B cell (primary cell): ENCODE measurements at regions not wholly inside any gene's neighbourhood (a gene's known extent, or its start where the extent isn't known, plus 50 kb on each side); places are given as distances from the start of the nearest gene placed in this dataset.

Source experiments
- ATAC-seq: fragments of 200-7000 bp; cut with Tn5 transposase; one replicate; pipeline ENCODE4 v1.10.0; 2021; ENCODE audit warnings: low read depth, mild to moderate bottlenecking, moderate number of reproducible peaks, moderate library complexity
- CTCF ChIA-PET: fragments of 350-600 bp; sonication (Branson Sonifier 250); formaldehyde crosslinking; loops from one replicate; lab custom pipeline; 2021; ENCODE audit warnings: antibody characterized with exemption, inconsistent platforms; lab: Charles Lee
- POLR2A ChIA-PET: fragments of 350-600 bp; sonication (Branson Sonifier 250); formaldehyde crosslinking; loops from one replicate; lab custom pipeline; 2021; ENCODE audit warnings: antibody characterized with exemption; lab: Charles Lee
- DNase-seq: peaks from one replicate; pipeline ENCODE4 v3.0.0; 2013
- H2AFZ ChIP-seq: 2 replicates; pipeline ENCODE4 v1.6.1; 2012; ENCODE audit warnings: mild to moderate bottlenecking, low read depth, low read length; ENCODE audit not compliant: insufficient read depth, poor library complexity, severe bottlenecking
- H3K27ac ChIP-seq, 2 donors: 1 replicate in 1 of 2; 2 replicates in 1 of 2; pipeline ENCODE4 v1.5.1; 2012 to 2013; ENCODE audit warnings: low read length in 2 of 2, mild to moderate bottlenecking in 2 of 2, moderate library complexity in 1 of 2
- H3K27me3 ChIP-seq, 4 experiments: fragments of 200-600 bp in 1 of 4; sonication (generic) in 1 of 4; replicated peaks in 1 of 4; 1 replicate in 2 of 4; 2 replicates in 2 of 4; pipeline versions ENCODE4 v1.6.1 to v1.7.0; 2013 to 2016; ENCODE audit warnings: low read length in 3 of 4, mild to moderate bottlenecking in 2 of 4, mixed read lengths in 1 of 4, moderate library complexity in 1 of 4; ENCODE audit not compliant: insufficient read depth in 4 of 4, control insufficient read depth in 3 of 4; ENCODE audit errors: control extremely low read depth in 1 of 4
- H3K36me3 ChIP-seq, 2 experiments: replicated peaks in 1 of 2; 1 replicate in 1 of 2; 2 replicates in 1 of 2; pipeline versions ENCODE4 v1.6.1 to v1.7.1; 2013; ENCODE audit warnings: low read length in 1 of 2; ENCODE audit not compliant: insufficient read depth in 2 of 2, control insufficient read depth in 1 of 2; ENCODE audit errors: control extremely low read depth in 1 of 2, extremely low read depth in 1 of 2
- H3K4me1 ChIP-seq, 2 donors: fragments of 200-600 bp in 1 of 2; sonication (generic) in 1 of 2; 1 replicate in 1 of 2; 2 replicates in 1 of 2; pipeline versions ENCODE4 v1.5.1 to v1.6.1; 2013 to 2017; ENCODE audit warnings: low read length in 2 of 2; ENCODE audit not compliant: control insufficient read depth in 2 of 2, insufficient read depth in 2 of 2
- H3K4me2 ChIP-seq: replicated peaks from 2 replicates; pipeline ENCODE3; 2012; ENCODE audit warnings: mild to moderate bottlenecking, low read depth, low read length; ENCODE audit not compliant: poor library complexity, severe bottlenecking
- H3K4me3 ChIP-seq, 5 experiments: fragments of 200-600 bp in 1 of 5; sonication (generic) in 1 of 5; 1 replicate in 3 of 5; 2 replicates in 2 of 5; pipeline versions ENCODE4 v1.5.1 to v1.7.0; 2011 to 2016; ENCODE audit warnings: low read length in 4 of 5, mild to moderate bottlenecking in 4 of 5, low read depth in 2 of 5, control low read depth in 1 of 5, moderate library complexity in 1 of 5; ENCODE audit not compliant: insufficient read depth in 1 of 5; ENCODE audit errors: control extremely low read depth in 1 of 5, extremely low read depth in 1 of 5
- H3K79me2 ChIP-seq: fragments of 200-600 bp; sonication (generic); one replicate; pipeline ENCODE4 v1.6.0; 2016; ENCODE audit warnings: low read length; ENCODE audit not compliant: control insufficient read depth, insufficient read depth
- H3K9ac ChIP-seq: fragments of 200-600 bp; sonication (generic); 2 replicates; pipeline ENCODE4 v1.6.1; 2017; ENCODE audit warnings: mild to moderate bottlenecking, low read length, moderate library complexity
- H3K9me3 ChIP-seq, 3 donors: one replicate each; pipeline versions ENCODE4 v1.6.1 to v1.7.1; 2013; ENCODE audit warnings: low read length in 2 of 3; ENCODE audit not compliant: control insufficient read depth in 2 of 3, insufficient read depth in 1 of 3; ENCODE audit errors: control extremely low read depth in 1 of 3
- H4K20me1 ChIP-seq: 2 replicates; pipeline ENCODE4 v1.6.0; 2012; ENCODE audit warnings: mild to moderate bottlenecking, low read length; ENCODE audit not compliant: insufficient read depth, control insufficient read depth, poor library complexity, severe bottlenecking
- H3K27ac Mint-ChIP-seq: one replicate; pipeline ENCODE4 v1.8.0; 2021; ENCODE audit warnings: mixed read lengths
- H3K27me3 Mint-ChIP-seq: one replicate; pipeline ENCODE4 v1.8.0; 2021; ENCODE audit warnings: mixed read lengths
- H3K4me1 Mint-ChIP-seq: one replicate; pipeline ENCODE4 v1.8.0; 2021; ENCODE audit warnings: mixed read lengths
- H3K4me3 Mint-ChIP-seq: one replicate; pipeline ENCODE4 v1.8.0; 2021; ENCODE audit warnings: mixed read lengths
- H3K9me3 Mint-ChIP-seq: one replicate; pipeline ENCODE4 v1.8.0; 2022; ENCODE audit warnings: mixed read lengths; ENCODE audit not compliant: insufficient read depth
- CTCF ChIP-seq: fragments of 200-600 bp; IDR thresholded peaks from one replicate; pipeline ENCODE4 v1.8.0; 2022; ENCODE audit warnings: antibody characterized with exemption, mild to moderate bottlenecking
- EZH2 ChIP-seq: IDR thresholded peaks from 2 replicates; pipeline ENCODE4 v1.6.1; 2012; ENCODE audit warnings: borderline replicate concordance, low read depth, mild to moderate bottlenecking, moderate library complexity, low read length; ENCODE audit not compliant: insufficient read depth, poor library complexity, severe bottlenecking
- WGBS: methylation state at CpG from one replicate; pipeline ENCODE4 v1.1.5; 2013; ENCODE audit warnings: missing lambda C conversion rate; ENCODE audit not compliant: insufficient coverage; 5-methylcytosine and 5-hydroxymethylcytosine counted together
- intact Hi-C: fragments of 100-400 bp; cut with micrococcal nuclease; formaldehyde crosslinking; loops from one replicate; pipeline ENCODE4 v1.10.0; 2022

- 44% methylated on average over 2 of the region's 2 CpGs for WGBS
- no peak for TF ChIP-seq CTCF
- TF ChIP-seq EZH2, result no peak
- ATAC-seq (no peak), DNase-seq (no peak)
- H3K36me3 ChIP-seq, result no peaks in the 10 kb centered on the region
- H3K9ac ChIP-seq, result no peak overlapping the region
- ChIA-PET POLR2A (no interaction called here), CTCF (no interaction called here)
- no peaks in the 10 kb centered on the region for H3K4me1 Mint-ChIP-seq
- no peak overlapping the region for H3K4me3 ChIP-seq
- intact Hi-C loops, result no loop called here
- H3K9me3 Mint-ChIP-seq, result no peaks in the 10 kb centered on the region
- H3K4me1 ChIP-seq, result no peaks in the 10 kb centered on the region
- no peak overlapping the region for H3K4me3 Mint-ChIP-seq
- H3K27ac Mint-ChIP-seq, result no peak overlapping the region
- no peaks in the 10 kb centered on the region for H3K27me3 Mint-ChIP-seq
- no peak overlapping the region for H2AFZ ChIP-seq
- no peak overlapping the region for H3K4me2 ChIP-seq
- H3K27me3 ChIP-seq, result no peaks in the 10 kb centered on the region
- no peaks in the 10 kb centered on the region for H3K79me2 ChIP-seq
- H4K20me1 ChIP-seq, result no peaks in the 10 kb centered on the region
- peaks cover 0 to 7% (median 0%) of the 10 kb centered on the region in 3 donors for H3K9me3 ChIP-seq
- no peak overlapping the region for H3K27ac ChIP-seq
Measured at GRCh38 chr14:37869633-37870032, 274.2 kb downstream of the TTC6 start.

- ATAC-seq (no peak), DNase-seq (no peak)
- intact Hi-C loops, result no loop called here
- Histone ChIP-seq H3K27me3 (no peaks in the 10 kb centered on the region), H3K9ac (no peak overlapping the region), H3K27ac (no peak overlapping the region), H3K4me3 (no peak overlapping the region), H2AFZ (no peak overlapping the region), H3K4me2 (no peak overlapping the region), H3K36me3 (no peaks in the 10 kb centered on the region), H4K20me1 (no peaks in the 10 kb centered on the region), H3K79me2 (no peaks in the 10 kb centered on the region), H3K9me3 (peaks cover 0 to 9% (median 0%) of the 10 kb centered on the region in 3 donors), H3K4me1 (no peaks in the 10 kb centered on the region)
- TF ChIP-seq CTCF (no peak), EZH2 (no peak)
- no peak overlapping the region for H3K27ac Mint-ChIP-seq
- H3K27me3 Mint-ChIP-seq, result no peaks in the 10 kb centered on the region
- H3K4me3 Mint-ChIP-seq, result no peak overlapping the region
- CTCF ChIA-PET, result no interaction called here
- POLR2A ChIA-PET, result no interaction called here
- WGBS, result 80% methylated on average over 1 of the region's 5 CpGs
- H3K9me3 Mint-ChIP-seq, result no peaks in the 10 kb centered on the region
- no peaks in the 10 kb centered on the region for H3K4me1 Mint-ChIP-seq
Measured at GRCh38 chr14:37870170-37870569, 274.7 kb downstream of the TTC6 start.
